ENCODE measurements at regions not wholly inside any gene's neighbourhood (a gene's known extent, or its start where the extent isn't known, plus 50 kb on each side); places are given as distances from the start of the nearest gene placed in this dataset.

- no peaks in the 10 kb centered on the region for H3K27me3 ChIP-seq
- H3K36me3 ChIP-seq: no peaks in the 10 kb centered on the region
- H3K27ac ChIP-seq: no peak overlapping the region
- no peaks in the 10 kb centered on the region for H3K9me3 ChIP-seq
- no peak overlapping the region for H3K4me3 ChIP-seq
- no peaks in the 10 kb centered on the region for H3K4me1 ChIP-seq
- DNase-seq: no peak
- TF ChIP-seq POLR2A (IDR thresholded peaks at IDR 0.05) (no peak), CTCF (IDR thresholded peaks at IDR 0.05) (no peak)
- WGBS, 2 donors: 93 to 96% methylated on average over 11 to 13 of the region's 13 CpGs
- intact Hi-C loops (cut with DNase I): no loop called here
Measured at GRCh38 chr12:24714237-24714636, 234.7 kb downstream of the BCAT1 start.

- Histone ChIP-seq H3K36me3 (no peaks in the 10 kb centered on the region), H3K9me3 (no peaks in the 10 kb centered on the region), H3K4me1 (no peaks in the 10 kb centered on the region), H3K27me3 (no peaks in the 10 kb centered on the region), H3K4me3 (no peak overlapping the region), H3K27ac (no peak overlapping the region)
- TF ChIP-seq CTCF (IDR thresholded peaks at IDR 0.05) (no peak), POLR2A (IDR thresholded peaks at IDR 0.05) (no peak)
- intact Hi-C loops (cut with DNase I): no loop called here
- WGBS, 2 donors: 86 to 91% methylated on average over 6 of the region's 6 CpGs
- no peak for DNase-seq
Measured at GRCh38 chr12:24711056-24712008, 237.6 kb downstream of the BCAT1 start.

GRCh38 chr12:24709216-24709615, 239.7 kb downstream of the BCAT1 start:
- H3K27ac ChIP-seq: no peak overlapping the region
- intact Hi-C loops (cut with DNase I): no loop called here
- no peak overlapping the region for H3K4me3 ChIP-seq
- 85 to 89% methylated on average over 2 of the region's 2 CpGs for WGBS, 2 donors
- no peaks in the 10 kb centered on the region for H3K4me1 ChIP-seq
- H3K9me3 ChIP-seq: no peaks in the 10 kb centered on the region
- H3K27me3 ChIP-seq: no peaks in the 10 kb centered on the region
- no peak for DNase-seq
- no peak for TF ChIP-seq CTCF (IDR thresholded peaks at IDR 0.05)
- TF ChIP-seq POLR2A (IDR thresholded peaks at IDR 0.05): no peak
- H3K36me3 ChIP-seq: no peaks in the 10 kb centered on the region

- no peak for DNase-seq
- Histone ChIP-seq H3K27me3 (no peaks in the 10 kb centered on the region), H3K4me1 (no peaks in the 10 kb centered on the region), H3K4me3 (no peak overlapping the region), H3K36me3 (no peaks in the 10 kb centered on the region), H3K9me3 (no peaks in the 10 kb centered on the region), H3K27ac (no peak overlapping the region)
- TF ChIP-seq CTCF (IDR thresholded peaks at IDR 0.05) (no peak), POLR2A (IDR thresholded peaks at IDR 0.05) (no peak)
- intact Hi-C loops (cut with DNase I): no loop called here
- WGBS, 2 donors: 29 to 92% methylated on average over 2 of the region's 2 CpGs
Measured at GRCh38 chr12:24708718-24709117, 240.2 kb downstream of the BCAT1 start.

GRCh38 chr12:24708043-24708442, 240.9 kb downstream of the BCAT1 start:
- Histone ChIP-seq H3K9me3 (no peaks in the 10 kb centered on the region), H3K27ac (no peak overlapping the region), H3K4me1 (no peaks in the 10 kb centered on the region), H3K4me3 (no peak overlapping the region), H3K36me3 (no peaks in the 10 kb centered on the region), H3K27me3 (no peaks in the 10 kb centered on the region)
- WGBS, 2 donors: 0 to 42% methylated on average over 1 of the region's 1 CpG
- intact Hi-C loops (cut with DNase I): no loop called here
- no peak for DNase-seq
- TF ChIP-seq POLR2A (IDR thresholded peaks at IDR 0.05) (no peak), CTCF (IDR thresholded peaks at IDR 0.05) (no peak)
